LHCN-M2 (cell line): ENCODE measurements at regions not wholly inside any gene's neighbourhood (a gene's known extent, or its start where the extent isn't known, plus 50 kb on each side); places are given as distances from the start of the nearest gene placed in this dataset.
"Not testable (repeated sequence)": the region's sequence is repeated elsewhere in the genome, so short reads cannot be mapped to it uniquely, and the experiment has no call there.

Source experiments
- DNase-seq: peaks from one replicate; pipeline ENCODE4 v3.0.0-alpha.2; 2012; ENCODE audit warnings: low read depth

- DNase-seq: no peak
Measured at GRCh38 chr20:51188941-51189340, 166.0 kb upstream of the KCNG1 start.

- DNase-seq: no peak
Measured at GRCh38 chr20:51187261-51187660, 164.4 kb upstream of the KCNG1 start.

- DNase-seq: no peak
Measured at GRCh38 chr20:51185861-51186260, 163.0 kb upstream of the KCNG1 start.

- no peak for DNase-seq
Measured at GRCh38 chr20:51185277-51185676, 162.4 kb upstream of the KCNG1 start.

GRCh38 chr20:51184289-51184688 lies 161.4 kb upstream of the KCNG1 start:
- no peak for DNase-seq

GRCh38 chr20:51183451-51183850 lies 160.5 kb upstream of the KCNG1 start:
- DNase-seq: no peak

- no peak for DNase-seq
Measured at GRCh38 chr20:51182571-51182970, 159.7 kb upstream of the KCNG1 start.

- DNase-seq: no peak
Measured at GRCh38 chr20:51178153-51178552, 155.2 kb upstream of the KCNG1 start.

- no peak for DNase-seq
Measured at GRCh38 chr20:51176876-51177275, 154.0 kb upstream of the KCNG1 start.

- no peak for DNase-seq
Measured at GRCh38 chr20:51176446-51176845, 153.5 kb upstream of the KCNG1 start.

GRCh38 chr20:51175724-51176123 lies 152.8 kb upstream of the KCNG1 start:
- no peak for DNase-seq

GRCh38 chr20:51175156-51175555 lies 152.2 kb upstream of the KCNG1 start:
- DNase-seq: no peak

GRCh38 chr20:51174536-51174935 lies 151.6 kb upstream of the KCNG1 start:
- DNase-seq: no peak

GRCh38 chr20:51172558-51173428 lies 149.9 kb upstream of the KCNG1 start:
- DNase-seq: no peak

- DNase-seq: no peak
Measured at GRCh38 chr20:51171141-51171540, 148.2 kb upstream of the KCNG1 start.

GRCh38 chr20:51169813-51170212 lies 146.9 kb upstream of the KCNG1 start:
- no peak for DNase-seq

- DNase-seq: not testable (repeated sequence)
Measured at GRCh38 chr20:51167911-51168310, 145.0 kb upstream of the KCNG1 start.

GRCh38 chr20:51166489-51166888 lies 143.6 kb upstream of the KCNG1 start:
- DNase-seq: no peak

GRCh38 chr20:51165131-51165530 lies 142.2 kb upstream of the KCNG1 start:
- no peak for DNase-seq

- no peak for DNase-seq
Measured at GRCh38 chr20:51164731-51165130, 141.8 kb upstream of the KCNG1 start.

GRCh38 chr20:51163996-51164600 lies 141.2 kb upstream of the KCNG1 start:
- DNase-seq: no peak

- DNase-seq: no peak
Measured at GRCh38 chr20:51162015-51162414, 139.1 kb upstream of the KCNG1 start.

- no peak for DNase-seq
Measured at GRCh38 chr20:51160821-51161220, 137.9 kb upstream of the KCNG1 start.
